NOMO-1 (cell line): ENCODE measurements at regions not wholly inside any gene's neighbourhood (a gene's known extent, or its start where the extent isn't known, plus 50 kb on each side); places are given as distances from the start of the nearest gene placed in this dataset.
"Not testable (repeated sequence)": the region's sequence is repeated elsewhere in the genome, so short reads cannot be mapped to it uniquely, and the experiment has no call there.

Experiments
- DNase-seq, 2 experiments: peaks; one replicate each; lab custom pipeline; 2025; ENCODE audit not compliant: unreplicated experiment in 2 of 2; lab: John Stamatoyannopoulos, UW

DNA sequence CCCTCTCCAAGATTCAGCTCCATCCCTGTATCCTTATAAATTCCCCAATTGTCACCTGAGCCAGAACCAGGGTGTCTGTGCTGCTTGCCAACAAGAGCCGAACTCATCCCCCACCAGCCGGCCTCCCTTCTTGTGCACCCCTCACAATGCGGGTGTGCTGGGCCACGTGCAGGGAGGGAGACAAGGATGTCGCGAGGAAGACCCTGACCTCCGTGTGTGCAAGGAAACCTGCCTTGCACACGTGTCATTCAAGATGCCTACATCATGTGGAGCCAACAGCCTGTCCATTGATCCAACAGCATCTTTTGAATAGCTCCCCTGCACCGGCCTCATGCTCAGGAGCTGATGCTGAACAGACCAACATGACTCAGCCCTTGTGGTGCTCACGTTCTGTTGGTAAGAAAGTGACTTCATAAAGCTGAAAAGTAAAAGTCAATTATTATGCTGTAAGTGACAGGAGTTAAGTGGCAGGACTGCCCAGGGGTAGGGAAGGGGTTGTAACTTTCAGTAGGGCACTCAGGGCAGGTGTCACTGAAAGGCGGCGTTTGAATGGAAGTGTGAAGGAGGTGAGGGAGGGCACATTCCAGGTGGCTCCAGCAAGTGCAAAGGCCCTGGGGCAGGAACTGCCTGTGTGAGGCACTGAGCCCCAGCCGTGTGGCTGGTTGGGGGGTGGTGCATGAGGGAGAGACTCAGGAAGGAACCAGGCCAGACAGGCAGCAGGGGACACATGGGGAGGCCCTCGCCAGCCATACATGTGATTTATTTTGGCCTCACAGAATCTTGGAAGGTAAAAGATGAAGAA is 302.2 kb downstream of the FOXL1 start:
- no peak for DNase-seq

GRCh38 chr16:86881118-86881510 is 302.8 kb downstream of the FOXL1 start:
- DNase-seq: no peak

- no peak for DNase-seq
These were observed 303.5 kb downstream of the FOXL1 start for GRCh38 chr16:86881861-86882273.

- no peak for DNase-seq
These were observed 304.4 kb downstream of the FOXL1 start for GRCh38 chr16:86882586-86883280.

GRCh38 chr16:86883583-86884389 is 305.4 kb downstream of the FOXL1 start:
- DNase-seq: peak in 1 of 2 experiments; percentile 0

GRCh38 chr16:86884390-86884650 is 306.0 kb downstream of the FOXL1 start:
- no peak for DNase-seq

DNA sequence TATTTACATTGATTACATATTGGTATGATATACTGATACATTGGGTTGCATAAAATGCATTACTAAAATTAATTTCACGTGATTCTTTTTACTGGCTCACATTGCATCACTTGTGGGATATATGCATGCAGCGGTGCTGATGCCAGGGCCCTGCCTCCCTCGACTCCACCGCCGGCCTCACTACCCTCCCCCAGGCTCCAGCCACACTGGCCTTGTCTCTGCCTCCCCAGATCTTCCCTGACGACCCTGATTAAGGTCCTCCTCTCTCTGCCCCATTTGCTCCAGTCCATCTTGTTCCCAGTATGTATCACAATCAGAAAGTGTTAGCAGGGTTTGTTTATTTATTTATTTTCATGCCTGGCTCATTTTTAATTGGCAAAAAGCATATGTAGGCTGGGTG is 306.8 kb downstream of the FOXL1 start:
- no peak for DNase-seq

GRCh38 chr16:86886651-86887050 is 308.3 kb downstream of the FOXL1 start:
- DNase-seq: no peak

DNA sequence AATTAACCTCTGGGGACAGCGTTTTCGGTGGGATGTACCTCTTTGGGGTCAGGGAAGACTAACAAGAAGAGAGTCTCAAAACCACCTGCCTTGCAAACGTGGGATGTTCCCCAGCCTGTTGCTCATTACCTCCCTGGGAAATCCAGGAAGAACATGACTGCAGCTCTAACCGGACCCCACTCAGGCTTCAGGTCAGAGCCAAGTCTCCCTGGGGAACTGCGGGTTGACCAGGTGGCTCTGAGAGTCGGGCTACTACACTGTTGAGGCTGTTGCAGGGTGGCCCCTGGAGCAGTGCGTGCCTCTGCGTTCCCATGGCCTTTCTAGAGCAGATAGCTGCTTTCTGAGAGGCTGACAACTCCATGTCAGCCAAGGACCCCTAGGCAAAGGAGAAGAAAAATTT is 309.1 kb downstream of the FOXL1 start:
- DNase-seq: no peak

- DNase-seq: no peak
These were observed 310.1 kb downstream of the FOXL1 start for GRCh38 chr16:86888231-86889053.

GRCh38 chr16:86889054-86889366 is 310.7 kb downstream of the FOXL1 start:
- DNase-seq: not testable (repeated sequence)

DNA sequence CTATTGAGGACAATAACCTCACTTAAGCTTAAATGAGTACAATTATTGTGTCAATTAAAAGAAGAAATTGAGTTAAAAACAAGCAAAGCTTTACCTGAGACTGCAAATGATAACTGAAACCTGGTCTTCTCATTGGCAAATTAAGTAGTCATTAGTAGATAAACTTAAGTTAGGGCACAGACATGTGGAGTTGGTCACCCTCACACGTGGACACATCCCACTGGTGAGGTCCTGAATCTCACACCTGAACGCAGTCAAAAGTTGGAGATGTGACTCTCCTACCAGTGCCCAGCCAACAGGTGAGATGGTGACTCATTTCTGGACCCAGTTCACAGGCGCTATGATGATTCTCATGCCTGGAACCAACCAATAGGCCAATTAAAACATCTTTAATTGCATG is 311.6 kb downstream of the FOXL1 start:
- DNase-seq: no peak

GRCh38 chr16:86891121-86891520 is 312.8 kb downstream of the FOXL1 start:
- DNase-seq: no peak

DNA sequence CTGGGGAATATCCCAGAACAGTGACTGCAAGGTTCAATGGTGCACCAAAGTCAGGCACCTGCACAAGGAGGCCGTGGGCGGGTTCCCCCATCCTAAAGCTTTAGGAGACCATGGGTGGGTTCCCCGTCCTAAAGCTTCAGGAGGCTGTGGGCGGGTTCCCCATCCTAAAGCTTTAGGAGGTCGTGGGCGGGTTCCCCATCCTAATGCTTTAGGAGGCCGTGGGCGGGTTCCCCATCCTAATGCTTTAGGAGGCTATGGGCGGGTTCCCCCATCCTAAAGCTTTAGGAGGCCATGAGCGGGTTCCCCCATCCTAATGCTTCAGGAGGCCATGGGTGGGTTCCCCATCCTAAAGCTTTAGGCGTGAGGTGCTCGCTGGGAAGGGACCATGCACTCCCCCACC is 313.3 kb downstream of the FOXL1 start:
- DNase-seq: no peak

GRCh38 chr16:86892509-86892908 is 314.2 kb downstream of the FOXL1 start:
- DNase-seq: no peak

- DNase-seq: no peak
These were observed 315.2 kb downstream of the FOXL1 start for GRCh38 chr16:86893506-86893905.

- DNase-seq: no peak
These were observed 315.7 kb downstream of the FOXL1 start for GRCh38 chr16:86894029-86894567.

GRCh38 chr16:86894925-86895324 is 316.6 kb downstream of the FOXL1 start:
- no peak for DNase-seq

GRCh38 chr16:86895606-86896005 is 317.3 kb downstream of the FOXL1 start:
- no peak for DNase-seq

DNA sequence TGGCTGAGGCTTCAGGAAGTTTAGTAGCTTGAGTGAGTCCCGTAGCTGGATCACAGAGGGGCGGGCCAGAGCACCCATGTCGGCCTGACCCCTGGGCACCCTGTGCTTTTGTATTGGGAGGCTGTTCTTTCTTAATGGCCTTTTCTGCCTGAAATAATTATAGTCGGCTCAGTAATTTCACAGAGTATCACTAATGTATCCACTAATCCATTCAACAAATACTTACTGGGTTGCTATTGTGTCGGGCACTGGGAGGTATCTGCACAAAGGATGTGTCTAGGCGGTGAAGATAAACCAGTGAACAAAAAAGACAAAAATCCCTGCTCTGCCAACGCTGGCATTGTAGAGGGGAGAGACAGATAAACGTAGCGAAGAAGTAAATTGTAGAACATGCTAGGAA is 318.6 kb downstream of the FOXL1 start:
- DNase-seq: no peak

- DNase-seq: no peak
These were observed 319.1 kb downstream of the FOXL1 start for GRCh38 chr16:86897486-86897885.
